ENCODE measurements at regions not wholly inside any gene's neighbourhood (a gene's known extent, or its start where the extent isn't known, plus 50 kb on each side); places are given as distances from the start of the nearest gene placed in this dataset.

DNA sequence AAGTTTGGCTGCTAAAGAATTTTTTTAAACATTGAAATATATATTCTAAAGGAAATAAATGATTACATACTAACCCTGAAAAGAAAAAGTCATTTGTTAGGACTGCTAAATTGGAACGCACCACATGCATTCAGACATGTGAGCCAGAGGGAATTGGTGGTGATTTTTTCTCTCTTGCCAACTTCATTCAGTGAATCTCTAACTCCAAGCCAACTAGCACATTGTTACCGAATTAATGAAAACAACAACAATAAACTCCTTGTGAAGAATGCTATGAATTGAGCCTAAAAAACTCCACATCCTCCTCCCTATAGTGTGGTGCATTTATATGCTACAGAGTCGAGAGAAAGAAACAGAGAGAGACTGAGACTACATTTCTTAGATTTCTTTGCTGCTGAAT lies 135.5 kb upstream of the CACNA2D1 start:
- H4K20me1 ChIP-seq (ENCODE audit: control insufficient read depth, insufficient read depth), result no peaks in the 10 kb centered on the region
- intact Hi-C loops (cut with micrococcal nuclease; ENCODE audit: unreplicated experiment) (no loop called here), in situ Hi-C loops (cut with MboI) (loop anchor here (10.0 kb wide), 2 partner anchors 354 to 1094 kb away; no protein-coding TSS in a partner anchor)
- RAD21 ChIA-PET (ENCODE audit: unreplicated experiment), result no interaction called here
- CTCF ChIA-PET, result interaction anchor here (0.7 to 1.0 kb wide), 2 partner anchors 29 to 45 kb away, joined by 3 read pairs; no protein-coding TSS in a partner anchor
- BruUV-seq (replicated peaks), result no TSS peak
- 13% methylated on average over 3 of the region's 3 CpGs for WGBS (ENCODE audit: insufficient coverage, insufficient replicate concordance, low lambda C conversion rate, missing lambda C conversion rate)
- SMC1A ChIA-PET (ENCODE audit: uncharacterized antibody, unreplicated experiment), result interaction anchor here (0.5 to 0.8 kb wide), 2 partner anchors 89 to 1077 kb away, joined by 3 to 4 read pairs; no protein-coding TSS in a partner anchor
- H3K27ac ChIP-seq (ENCODE audit: control insufficient read depth, insufficient read depth), result no peak overlapping the region
- no peak for ATAC-seq
- no peak overlapping the region for H2AFZ ChIP-seq (ENCODE audit: control insufficient read depth, low read depth, low read length)
- no peaks in the 10 kb centered on the region for H3K27me3 ChIP-seq (replicated peaks in 1 of 2; ENCODE audit: control insufficient read depth in 2 of 2, insufficient read depth in 2 of 2, low read length in 1 of 2)
- H3K36me3 ChIP-seq (ENCODE audit: control insufficient read depth in 2 of 2, insufficient read depth in 2 of 2, low read length in 1 of 2), result no peaks in the 10 kb centered on the region
- POLR2A ChIA-PET, result interaction anchor here (0.5 kb wide), 1 partner anchor 441 kb away, joined by 3 read pairs; no protein-coding TSS in a partner anchor
- no peak overlapping the region for H3K4me3 ChIP-seq
- H3K79me2 ChIP-seq (ENCODE audit: control insufficient read depth, insufficient read depth, low read length), result no peaks in the 10 kb centered on the region
- DNase-seq (ENCODE audit: low read depth, low spot score), result no peak
- no peaks in the 10 kb centered on the region for H3K4me1 ChIP-seq (ENCODE audit: control insufficient read depth, insufficient read depth, low read length)
- H3K9ac ChIP-seq (ENCODE audit: control insufficient read depth, insufficient read depth, low read length), result no peak overlapping the region
- H3K4me2 ChIP-seq (ENCODE audit: control insufficient read depth, insufficient read depth), result no peak overlapping the region
- H3K9me3 ChIP-seq (replicated peaks; ENCODE audit: control insufficient read depth, insufficient read depth, low read length), result no peaks in the 10 kb centered on the region
- no peak for TF ChIP-seq PAX5 (IDR thresholded peaks at IDR 0.05; ENCODE audit: borderline replicate concordance, low read depth, low read length)
- no peak for TF ChIP-seq KLF5 (IDR thresholded peaks at IDR 0.05; ENCODE audit: partially characterized antibody)
- no peak for TF ChIP-seq CEBPB (IDR thresholded peaks at IDR 0.05; ENCODE audit: borderline replicate concordance in 1 of 2, low read depth in 2 of 2, low read length in 2 of 2)
- no peak for TF ChIP-seq CUX1 (IDR thresholded peaks at IDR 0.05; ENCODE audit: insufficient replicate concordance, low read depth, low read length)
- no peak for TF ChIP-seq NRF1 (conservative IDR thresholded peaks at IDR 0.05; ENCODE audit: low read depth, low read length)
- no peak for TF ChIP-seq PML (IDR thresholded peaks at IDR 0.05; ENCODE audit: low read length)
- TF ChIP-seq MTA2 (IDR thresholded peaks at IDR 0.05; ENCODE audit: low read depth), result no peak
- TF ChIP-seq DPF2 (IDR thresholded peaks at IDR 0.05), result no peak
- no peak for TF ChIP-seq PAX8 (IDR thresholded peaks at IDR 0.05)
- TF ChIP-seq ZNF687 (IDR thresholded peaks at IDR 0.05), result no peak
- no peak for FAIRE-seq
